ENCODE measurements at regions not wholly inside any gene's neighbourhood (a gene's known extent, or its start where the extent isn't known, plus 50 kb on each side); places are given as distances from the start of the nearest gene placed in this dataset.

DNA sequence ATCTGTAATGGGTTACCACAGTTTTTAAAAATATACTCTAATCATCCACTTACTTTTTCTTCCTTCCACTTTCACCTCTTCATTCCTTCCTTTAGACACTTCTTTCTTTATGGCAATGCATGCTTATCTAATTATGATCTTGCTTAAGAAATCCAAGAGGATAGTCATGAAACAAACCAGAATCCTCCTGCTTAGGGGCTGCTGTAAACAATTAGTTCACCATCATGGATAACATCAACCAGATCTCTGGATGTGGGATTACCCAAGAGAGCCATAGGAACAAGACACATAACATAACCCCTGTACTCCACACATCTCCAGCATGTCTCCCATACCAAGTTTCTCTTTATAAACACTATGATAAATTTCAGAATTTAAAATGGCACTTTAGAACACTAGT, 713.4 kb upstream of the PTPRD start:
- TF ChIP-seq CTCF (IDR thresholded peaks at IDR 0.05; ENCODE audit: insufficient read depth, low read depth, low read length), result no peak
- no peak for DNase-seq (ENCODE audit: low read depth)
- no peak overlapping the region for H3K4me3 ChIP-seq (ENCODE audit: low read depth, low read length)

DNA sequence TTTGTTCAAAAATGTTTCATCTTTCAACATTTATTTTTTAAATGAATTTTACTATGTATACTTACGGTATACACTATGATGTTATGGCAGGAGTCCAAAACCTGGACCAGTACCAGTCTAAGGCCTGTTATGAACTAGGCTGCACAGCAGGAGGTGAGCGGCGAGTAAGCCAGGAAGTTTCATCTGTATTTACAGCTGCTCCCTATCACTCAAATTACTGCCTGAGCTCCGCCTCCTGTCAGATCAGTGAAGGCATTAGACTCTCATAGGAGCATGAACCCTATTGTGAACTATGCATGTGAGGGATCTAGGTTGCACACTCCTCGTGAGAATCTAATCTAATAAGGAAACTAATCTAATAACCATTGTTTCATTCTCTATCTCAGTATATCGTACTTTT, 715.5 kb upstream of the PTPRD start:
- TF ChIP-seq CTCF (IDR thresholded peaks at IDR 0.05; ENCODE audit: insufficient read depth, low read depth, low read length), result no peak
- no peak for DNase-seq (ENCODE audit: low read depth)
- no peak overlapping the region for H3K4me3 ChIP-seq (ENCODE audit: low read depth, low read length)

DNA sequence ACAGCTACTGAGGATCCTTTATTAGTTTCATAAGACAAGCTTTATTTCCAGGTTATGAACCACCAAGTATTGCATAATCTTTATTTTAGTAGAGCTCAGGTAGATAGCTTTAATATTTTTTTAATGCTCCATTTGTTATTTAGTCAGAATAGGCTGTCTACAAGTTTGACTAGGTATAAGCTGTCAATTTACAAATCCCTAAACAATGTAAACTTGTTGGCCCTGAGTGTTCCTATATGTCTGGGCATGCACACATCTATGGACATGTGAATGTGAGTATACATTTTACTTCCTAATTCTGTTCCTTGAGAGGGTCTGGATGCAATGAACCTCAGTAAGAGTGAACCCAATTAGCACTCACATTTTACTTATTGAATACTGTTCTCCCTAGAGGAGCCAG, 722.2 kb upstream of the PTPRD start:
- TF ChIP-seq CTCF (IDR thresholded peaks at IDR 0.05; ENCODE audit: insufficient read depth, low read depth, low read length), result no peak
- H3K4me3 ChIP-seq (ENCODE audit: low read depth, low read length), result no peak overlapping the region
- DNase-seq (ENCODE audit: low read depth), result no peak

- no peak for DNase-seq (ENCODE audit: low read depth)
- TF ChIP-seq CTCF (IDR thresholded peaks at IDR 0.05; ENCODE audit: insufficient read depth, low read depth, low read length), result no peak
- no peak overlapping the region for H3K4me3 ChIP-seq (ENCODE audit: low read depth, low read length)
Observed at GRCh38 chr9:11338130-11338529, 725.3 kb upstream of the PTPRD start.

GRCh38 chr9:11340654-11341053, 727.9 kb upstream of the PTPRD start:
- no peak for DNase-seq (ENCODE audit: low read depth)
- no peak for TF ChIP-seq CTCF (IDR thresholded peaks at IDR 0.05; ENCODE audit: insufficient read depth, low read depth, low read length)
- H3K4me3 ChIP-seq (ENCODE audit: low read depth, low read length), result no peak overlapping the region

GRCh38 chr9:11347437-11347836, 734.6 kb upstream of the PTPRD start:
- no peak overlapping the region for H3K4me3 ChIP-seq (ENCODE audit: low read depth, low read length)
- no peak for DNase-seq (ENCODE audit: low read depth)
- TF ChIP-seq CTCF (IDR thresholded peaks at IDR 0.05; ENCODE audit: insufficient read depth, low read depth, low read length), result no peak

- TF ChIP-seq CTCF (IDR thresholded peaks at IDR 0.05; ENCODE audit: insufficient read depth, low read depth, low read length), result no peak
- no peak for DNase-seq (ENCODE audit: low read depth)
- no peak overlapping the region for H3K4me3 ChIP-seq (ENCODE audit: low read depth, low read length)
Observed at GRCh38 chr9:11348366-11348765, 735.6 kb upstream of the PTPRD start.
